GM21447 (cell line): ENCODE measurements at regions not wholly inside any gene's neighbourhood (a gene's known extent, or its start where the extent isn't known, plus 50 kb on each side); places are given as distances from the start of the nearest gene placed in this dataset.
"Not testable (repeated sequence)": the region's sequence is repeated elsewhere in the genome, so short reads cannot be mapped to it uniquely, and the experiment has no call there.

Experiments used
- ATAC-seq: cut with Tn5 transposase; IDR thresholded peaks from one replicate; pipeline ENCODE4 v1.9.1; 2021; ENCODE audit not compliant: unreplicated experiment

DNA sequence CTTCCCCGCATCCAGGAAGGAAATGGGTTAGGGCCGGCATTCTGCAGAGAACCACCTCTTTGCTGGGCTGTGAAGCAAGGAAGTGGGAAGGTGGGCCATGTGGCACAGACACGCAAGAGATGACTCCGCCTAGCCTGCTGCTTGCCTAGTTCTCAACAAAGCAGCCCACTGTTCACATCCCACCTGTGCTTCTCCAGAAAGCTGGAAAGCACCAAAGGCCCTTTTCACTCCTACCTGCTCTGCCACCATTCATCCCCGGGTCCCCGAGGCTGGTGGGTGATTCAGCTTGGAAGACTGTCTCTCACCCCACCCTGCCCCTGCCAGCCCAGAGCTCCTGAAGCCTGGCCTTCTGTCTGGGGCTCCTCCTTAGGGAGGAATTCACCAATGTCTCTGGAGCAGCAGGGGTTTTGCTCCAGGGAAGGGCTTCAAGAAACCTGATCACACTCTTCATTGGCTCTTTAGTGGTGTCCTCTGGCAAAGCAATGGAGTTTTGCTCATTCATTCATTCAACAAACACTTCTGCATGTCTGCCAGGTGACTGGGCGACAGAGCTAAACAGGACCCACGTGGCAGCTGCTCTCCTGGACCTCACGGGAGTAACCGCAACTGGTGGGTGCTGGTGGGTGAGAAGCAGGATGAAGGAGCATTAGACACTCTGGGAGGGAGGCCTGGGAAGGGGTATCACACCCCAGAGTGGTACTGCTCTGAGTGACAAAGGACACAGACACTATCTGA lies 145.4 kb upstream of the TLE3 start:
- no peak for ATAC-seq

DNA sequence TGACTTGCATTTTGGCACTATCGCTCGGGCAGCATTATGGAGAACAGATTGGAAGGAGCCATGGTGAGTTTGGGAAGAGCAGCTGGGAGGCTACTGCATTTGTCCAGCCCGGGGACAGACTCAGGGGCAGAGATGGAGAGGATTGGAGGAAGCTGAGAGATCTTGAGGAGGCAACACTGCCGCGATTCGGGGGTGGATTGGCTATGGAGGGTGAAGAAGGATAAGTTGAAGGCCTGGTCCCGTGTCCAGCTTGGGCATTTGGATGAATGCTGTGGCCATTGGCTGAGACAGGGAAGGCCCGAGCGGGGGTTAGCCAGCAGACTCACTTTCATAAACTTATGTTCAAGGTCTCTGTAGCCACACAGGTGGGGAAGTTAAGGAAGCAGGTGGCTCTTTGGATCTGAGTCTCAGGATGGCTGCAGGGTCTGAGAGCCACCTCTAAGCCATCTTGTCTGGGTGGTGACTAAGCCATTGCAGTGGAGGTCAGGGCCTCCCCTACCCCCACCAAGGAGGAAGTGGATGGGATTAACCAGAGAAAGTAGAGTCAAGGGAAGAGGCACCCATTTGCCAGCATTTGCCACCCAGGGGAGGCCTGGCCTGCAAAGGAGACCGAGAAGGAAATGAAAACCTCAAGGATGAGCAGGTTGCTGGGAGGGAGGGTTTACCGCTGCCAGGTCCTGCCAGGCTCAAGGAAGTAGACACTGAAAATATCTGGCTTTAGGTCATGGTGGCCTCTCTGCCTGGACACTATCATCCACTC lies 144.0 kb upstream of the TLE3 start:
- ATAC-seq, result no peak

DNA sequence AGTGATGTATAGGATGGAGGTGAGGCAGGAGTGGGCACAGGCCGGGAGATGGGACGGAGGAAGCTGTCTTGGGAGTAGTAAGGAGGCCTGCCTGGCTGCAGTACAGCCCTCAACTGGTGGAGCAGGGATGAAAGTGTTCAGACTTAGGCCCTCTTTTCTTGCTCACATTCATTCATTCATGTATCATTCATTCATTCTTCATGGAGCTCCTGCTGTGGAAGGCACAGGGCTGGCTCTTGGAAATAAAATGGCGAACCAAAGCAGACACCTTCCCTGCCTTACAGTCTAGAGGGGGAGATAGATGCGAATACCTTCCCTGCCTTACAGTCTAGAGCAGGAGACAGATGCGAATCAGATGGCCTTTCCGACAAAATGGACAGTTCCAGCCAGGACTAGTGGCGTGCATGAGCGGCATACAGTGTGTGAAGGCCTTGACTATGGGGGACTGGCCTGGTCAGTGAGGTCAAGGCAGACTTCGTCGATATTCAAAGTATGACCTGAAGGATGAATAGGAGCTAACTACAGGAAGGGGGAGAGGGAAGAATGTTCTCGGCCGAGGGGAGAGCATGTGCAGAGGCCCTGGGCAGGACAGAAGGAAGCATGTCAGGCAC lies 143.2 kb upstream of the TLE3 start:
- no peak for ATAC-seq

DNA sequence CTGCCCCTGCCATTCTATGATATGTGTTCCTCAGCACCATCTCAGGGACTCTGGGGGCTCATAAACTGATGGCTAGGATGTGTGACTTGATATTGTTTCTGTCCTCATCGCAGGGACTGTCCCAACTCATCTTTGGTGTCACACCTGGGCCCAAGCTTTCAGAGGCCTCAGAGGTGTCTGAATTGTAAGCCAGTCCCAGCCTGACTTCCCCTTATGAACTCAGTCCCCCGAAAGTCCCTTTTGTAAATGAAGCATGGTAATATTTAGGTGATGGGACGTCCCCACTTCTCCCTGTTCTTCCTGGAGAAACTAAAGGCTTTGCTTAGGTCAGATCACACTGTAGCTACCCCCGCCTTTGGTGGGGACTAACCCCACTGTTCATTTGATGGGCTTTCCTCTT lies 142.4 kb upstream of the TLE3 start:
- ATAC-seq, result peak; percentile 88

DNA sequence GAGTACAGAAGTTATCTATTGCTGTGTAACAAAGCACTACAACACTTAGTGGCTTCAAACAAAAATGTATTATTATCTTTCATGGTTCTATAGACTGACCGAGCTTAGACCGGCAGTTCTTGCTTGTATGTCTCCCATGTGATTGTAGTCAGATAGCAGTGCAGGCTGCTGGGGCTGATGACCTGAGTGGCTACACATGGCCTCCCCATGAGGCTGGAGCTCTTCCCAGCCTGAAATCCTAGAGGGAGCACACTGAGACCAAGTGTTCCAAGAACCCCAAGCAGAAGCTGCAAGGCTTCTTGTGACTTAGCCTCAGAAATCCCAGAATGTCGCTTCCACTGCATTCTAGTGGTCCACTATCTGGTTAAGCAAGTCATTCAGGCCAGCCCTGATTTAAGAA lies 141.2 kb upstream of the TLE3 start:
- ATAC-seq, result no peak

DNA sequence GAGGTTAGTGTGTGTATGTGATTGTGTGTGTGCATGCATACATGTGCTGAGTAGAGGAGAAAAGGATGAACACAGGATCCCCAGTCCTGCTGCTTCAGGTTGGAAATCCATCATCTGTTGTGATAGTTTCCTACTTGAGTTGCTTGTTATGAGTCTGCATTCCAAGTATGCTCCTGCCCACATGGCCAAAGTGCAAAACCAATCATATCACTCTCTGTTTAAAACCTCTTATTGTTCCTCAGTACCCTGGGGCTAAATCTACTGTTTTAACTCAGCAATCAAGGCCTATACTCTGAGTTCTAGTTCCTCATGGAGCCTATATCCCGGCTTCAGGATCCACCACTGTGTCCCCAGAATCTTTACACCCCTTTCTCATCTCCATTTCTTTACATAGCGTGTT lies 139.9 kb upstream of the TLE3 start:
- no peak for ATAC-seq

DNA sequence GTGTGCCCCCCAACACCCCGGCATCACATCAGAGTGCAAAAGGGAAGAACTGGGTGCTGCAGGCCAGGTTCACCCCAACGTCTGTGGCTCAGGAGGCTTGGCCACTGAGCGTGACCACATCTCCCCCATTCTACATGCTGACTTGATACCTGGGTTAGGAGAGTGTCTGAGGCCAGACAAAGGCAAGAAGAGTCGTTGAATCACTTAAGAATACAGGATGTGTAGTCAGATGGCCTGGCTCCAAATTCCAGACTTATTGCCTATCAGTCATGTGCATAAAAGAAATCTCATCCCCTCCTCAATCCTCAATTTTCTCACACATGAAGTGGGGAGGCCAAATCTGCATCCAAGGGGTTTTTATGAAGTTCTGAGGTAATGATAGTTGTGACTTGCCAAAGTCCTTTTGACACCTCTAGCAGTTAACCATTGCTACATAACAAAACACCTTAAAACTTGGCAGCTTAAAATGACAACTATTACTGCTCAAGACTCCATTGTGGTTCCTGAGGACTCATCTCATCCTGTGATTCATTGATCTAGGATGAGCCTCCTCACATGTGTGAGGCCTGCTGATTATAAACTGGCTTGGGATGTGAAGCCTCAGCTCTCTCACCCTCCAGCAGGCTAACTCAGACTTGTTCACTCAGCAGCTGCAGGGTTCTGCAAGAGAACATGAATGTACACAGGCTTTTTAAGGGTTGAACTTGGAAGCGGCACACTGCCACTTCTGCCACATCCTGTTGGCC lies 138.8 kb upstream of the TLE3 start:
- ATAC-seq, result no peak

DNA sequence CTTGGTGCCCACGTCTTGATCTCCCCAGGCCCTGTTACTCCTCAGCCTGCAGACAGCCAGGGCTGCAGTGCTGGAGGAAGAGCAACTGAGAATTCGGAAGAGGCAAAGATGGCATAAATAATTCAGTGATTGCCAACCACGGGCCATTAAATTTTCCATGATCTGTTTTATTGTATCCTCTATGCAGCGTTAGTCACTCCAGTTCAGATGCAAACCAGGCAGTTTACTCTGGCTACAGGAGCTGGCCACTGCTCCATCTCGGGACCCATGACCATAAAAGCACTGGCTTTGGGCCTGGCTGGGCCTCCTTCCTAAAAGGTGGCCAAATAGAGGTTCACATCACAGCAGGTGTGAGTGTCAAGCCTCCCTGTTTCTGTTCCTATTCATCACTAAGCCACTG lies 137.6 kb upstream of the TLE3 start:
- no peak for ATAC-seq

DNA sequence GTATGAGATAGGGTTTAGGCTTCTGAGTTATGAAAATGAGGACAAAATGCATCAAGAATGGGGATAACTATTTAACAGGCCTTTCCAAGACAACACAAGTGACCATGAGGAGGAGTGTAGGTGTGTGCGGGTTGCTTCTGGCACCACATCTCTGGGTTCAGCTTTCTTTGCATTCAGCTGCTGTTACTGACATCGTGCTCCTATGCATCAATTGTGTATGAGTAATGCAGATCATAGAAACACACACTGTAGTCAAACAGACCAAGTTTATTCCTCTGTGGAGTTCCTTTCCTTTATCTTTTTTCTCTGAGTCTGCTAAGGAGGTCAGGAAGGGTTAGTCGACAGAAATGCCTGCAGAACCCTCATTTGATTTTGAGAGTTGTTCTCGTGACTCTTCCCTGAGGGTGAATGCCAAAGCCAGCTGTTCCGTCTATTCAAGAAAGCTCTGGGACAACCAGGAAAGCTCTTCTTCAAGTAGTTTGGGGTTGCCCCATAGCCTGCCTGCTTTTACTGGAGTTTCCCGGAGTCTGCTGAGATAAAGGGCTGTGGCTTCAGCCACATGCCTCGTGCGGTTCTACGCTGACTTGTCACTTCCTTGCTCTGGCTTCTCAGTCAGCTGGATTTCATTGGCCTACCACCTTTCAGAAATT lies 136.7 kb upstream of the TLE3 start:
- ATAC-seq, result no peak

DNA sequence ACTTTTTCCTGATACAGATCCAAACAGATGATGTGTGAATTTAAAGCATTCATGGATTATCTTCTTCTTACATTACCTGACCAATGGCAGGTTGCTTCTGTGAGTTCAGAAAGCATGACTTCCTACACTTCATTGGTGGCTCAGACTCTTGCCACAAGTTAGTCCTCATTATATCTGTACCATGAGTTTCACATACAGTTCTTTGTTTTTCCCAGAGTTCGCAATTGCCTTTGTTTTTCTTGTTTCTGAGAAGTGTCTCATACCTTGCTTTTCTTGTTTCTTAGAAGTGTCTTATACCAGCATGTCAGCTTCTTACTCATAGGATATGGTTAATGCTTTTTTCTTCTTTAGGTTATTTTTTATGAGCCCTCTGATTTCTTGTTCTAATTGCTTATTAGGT lies 133.8 kb upstream of the TLE3 start:
- no peak for ATAC-seq

DNA sequence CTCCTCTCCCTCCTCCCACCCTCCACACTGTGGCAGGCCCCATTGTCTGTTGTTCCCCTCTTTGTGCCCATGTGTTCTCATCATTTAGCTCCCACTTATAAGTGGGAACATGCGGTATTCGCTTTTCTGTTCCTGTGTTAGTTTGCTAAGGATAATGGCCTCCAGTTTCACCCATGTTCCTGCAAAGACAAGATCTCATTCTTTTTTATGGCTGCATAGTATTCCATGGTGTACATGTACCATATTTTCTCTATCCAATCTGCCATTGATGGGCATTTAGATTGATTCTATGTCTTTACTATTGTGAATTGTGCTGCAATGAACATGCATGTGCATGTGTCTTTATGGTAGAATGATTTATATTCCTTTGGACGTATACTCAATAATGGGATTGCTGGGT lies 130.2 kb upstream of the TLE3 start:
- ATAC-seq, result not testable (repeated sequence)

DNA sequence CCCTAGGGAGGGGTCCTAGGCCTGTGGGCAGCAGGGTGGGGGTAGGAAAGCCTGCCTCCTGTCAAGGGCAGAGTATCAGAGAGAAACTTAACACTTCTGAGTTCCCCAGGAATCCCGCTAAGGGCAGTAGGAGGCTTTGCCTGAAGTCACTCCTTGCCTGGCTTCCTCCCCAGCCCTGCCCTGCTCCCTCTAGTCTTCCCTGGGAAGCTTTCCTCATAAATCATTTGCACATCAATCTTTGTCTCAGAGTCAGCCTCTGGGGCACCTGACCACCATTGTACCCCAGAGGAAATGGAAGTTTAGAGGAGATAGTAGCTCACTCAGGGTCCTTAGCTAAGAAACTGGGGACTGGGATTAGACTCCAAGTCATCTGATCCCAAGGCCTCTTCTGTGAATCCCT lies 129.4 kb upstream of the TLE3 start:
- no peak for ATAC-seq

DNA sequence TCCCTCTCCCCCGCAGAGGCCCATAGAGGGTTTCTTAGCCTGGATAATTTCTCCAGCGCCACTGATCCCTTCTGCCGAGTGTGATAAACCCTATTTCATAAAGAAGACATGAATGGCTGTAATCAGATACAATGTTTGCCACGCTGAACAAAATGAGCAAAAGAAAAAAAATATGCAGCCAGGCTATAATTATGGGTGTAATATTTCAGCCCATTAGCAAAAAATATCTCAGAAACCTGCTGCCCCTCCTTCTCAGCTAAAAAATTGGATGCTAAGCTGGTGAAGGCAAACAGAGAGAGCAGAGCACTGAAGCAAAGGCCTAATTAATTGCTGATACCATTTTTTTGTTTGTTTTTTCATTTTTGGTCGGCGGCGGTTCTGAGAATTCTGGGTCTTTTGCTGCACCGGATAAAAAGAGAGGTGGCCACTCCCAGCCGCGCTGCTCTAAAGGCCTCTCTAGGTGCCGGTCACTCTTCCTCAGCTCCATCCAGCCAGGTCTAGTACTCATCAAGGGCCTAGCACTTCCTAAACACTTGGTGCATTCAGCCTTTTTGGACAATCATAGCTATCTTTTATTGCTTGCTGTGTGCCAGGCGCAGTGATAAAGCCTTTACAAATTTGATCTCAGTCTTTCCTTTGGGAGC lies 128.7 kb upstream of the TLE3 start:
- no peak for ATAC-seq

DNA sequence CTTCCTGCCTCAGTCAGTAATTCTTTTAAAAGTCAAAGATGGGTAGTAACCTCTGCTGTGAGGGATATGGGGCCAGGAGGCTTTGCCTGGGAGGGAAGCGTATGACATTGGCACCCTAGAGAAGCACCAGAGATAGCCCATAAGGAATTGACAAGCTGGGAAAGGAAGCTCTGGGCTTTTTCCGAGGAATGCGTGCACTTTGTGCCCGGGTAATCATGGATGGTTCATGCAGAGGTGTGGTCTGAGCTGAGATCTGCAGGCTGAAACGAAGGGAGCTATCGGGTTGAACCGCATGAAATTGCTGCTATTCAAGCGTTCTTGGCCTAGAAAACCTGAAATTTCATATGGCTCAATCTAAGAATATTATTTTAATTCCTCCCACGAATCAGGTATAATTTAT lies 127.7 kb upstream of the TLE3 start:
- ATAC-seq, result no peak

DNA sequence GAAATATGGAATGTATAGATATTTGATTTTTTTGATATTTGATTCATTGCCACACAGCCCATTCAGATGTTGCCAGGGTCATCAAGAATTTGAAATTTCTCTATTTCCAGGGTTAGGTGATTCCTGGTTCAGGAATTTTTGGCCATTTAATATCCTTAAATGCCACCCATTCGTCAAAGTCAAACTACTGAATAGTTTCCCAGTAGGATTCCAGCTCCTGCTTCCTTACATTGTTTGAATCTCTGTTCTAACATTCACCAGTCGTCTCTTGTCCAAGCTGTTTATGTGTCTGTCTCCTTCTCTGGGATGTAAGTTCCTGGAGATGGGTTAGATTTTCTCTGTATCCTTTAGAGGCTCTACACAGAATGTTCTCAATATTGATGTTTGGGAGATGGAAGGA lies 124.9 kb upstream of the TLE3 start:
- ATAC-seq, result no peak

DNA sequence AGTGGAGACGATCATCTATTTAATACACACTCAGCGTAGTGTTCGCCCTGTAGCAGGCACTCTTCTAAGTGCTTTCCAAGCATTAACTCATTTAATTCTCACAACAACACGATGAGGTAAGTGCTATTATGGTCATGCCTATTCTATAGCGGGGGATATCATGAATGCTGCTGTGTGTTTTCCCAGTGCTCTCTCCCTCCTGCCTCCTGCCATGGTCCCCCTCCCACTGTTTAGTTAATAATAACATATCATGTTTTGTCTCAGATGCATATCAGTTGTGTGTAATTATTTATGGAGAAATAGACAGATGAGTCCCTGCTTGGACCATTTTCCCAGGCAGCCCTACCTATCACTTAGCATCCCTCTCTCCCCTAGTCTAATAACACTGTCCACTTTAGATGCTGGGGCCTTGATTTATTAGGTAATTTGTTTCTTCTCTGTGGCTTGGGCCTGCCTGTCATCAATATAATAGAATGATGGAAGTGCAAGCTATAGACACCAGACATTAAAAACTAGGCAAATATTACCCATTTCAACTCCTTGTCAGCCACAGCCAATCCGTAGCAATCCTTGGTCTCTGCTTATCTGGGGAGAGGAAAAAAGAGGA lies 122.9 kb upstream of the TLE3 start:
- no peak for ATAC-seq

DNA sequence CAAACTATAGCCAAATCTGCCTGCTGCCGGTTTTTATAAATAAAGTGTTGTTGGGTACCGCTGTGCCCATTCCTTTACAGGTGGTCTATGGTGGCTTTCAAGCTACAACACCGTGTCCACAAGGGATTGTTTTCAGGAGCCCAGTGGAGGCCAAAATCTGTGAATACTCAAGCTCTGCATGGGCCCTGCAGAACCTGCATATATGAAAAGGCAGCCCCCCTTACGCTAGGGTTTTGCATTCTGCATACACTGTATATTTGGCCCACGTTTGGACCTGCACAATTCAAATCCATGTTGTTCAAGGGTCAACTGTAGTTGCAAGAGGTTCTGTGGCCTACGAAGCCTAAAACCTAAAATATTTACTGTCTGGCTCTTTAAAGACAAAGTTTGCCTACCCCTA lies 122.2 kb upstream of the TLE3 start:
- ATAC-seq, result no peak

DNA sequence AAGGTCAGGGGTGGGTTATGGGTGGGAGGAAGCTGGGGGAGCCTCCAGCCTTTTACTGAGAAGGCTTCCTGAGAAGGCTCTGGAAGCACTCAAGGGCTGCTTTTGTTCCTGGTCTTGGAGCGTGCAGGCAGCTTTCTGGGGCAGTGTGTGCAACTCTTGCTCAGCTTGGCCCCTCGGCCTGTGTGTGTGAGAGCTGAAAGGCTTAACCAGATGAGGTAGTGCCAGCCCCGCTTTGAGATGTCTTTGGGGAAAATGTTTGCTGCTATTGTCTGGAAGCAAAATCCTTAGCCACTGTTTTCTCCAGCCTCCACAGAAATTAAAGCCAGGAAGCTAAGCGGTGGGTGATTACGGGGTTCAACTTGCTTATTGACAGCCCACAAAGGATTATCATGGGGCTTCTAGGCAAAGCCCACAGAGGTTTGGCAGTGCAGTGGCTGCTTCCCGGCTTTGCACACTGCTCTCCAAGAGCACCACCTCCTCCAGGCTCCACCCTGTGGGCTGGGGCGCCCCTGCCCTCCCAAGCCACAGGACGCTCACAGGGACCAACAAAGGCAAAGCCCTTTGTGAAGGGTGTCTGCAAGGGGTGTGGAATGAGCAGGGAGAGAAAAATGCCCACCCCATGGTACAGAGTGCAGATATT lies 121.7 kb upstream of the TLE3 start:
- no peak for ATAC-seq

DNA sequence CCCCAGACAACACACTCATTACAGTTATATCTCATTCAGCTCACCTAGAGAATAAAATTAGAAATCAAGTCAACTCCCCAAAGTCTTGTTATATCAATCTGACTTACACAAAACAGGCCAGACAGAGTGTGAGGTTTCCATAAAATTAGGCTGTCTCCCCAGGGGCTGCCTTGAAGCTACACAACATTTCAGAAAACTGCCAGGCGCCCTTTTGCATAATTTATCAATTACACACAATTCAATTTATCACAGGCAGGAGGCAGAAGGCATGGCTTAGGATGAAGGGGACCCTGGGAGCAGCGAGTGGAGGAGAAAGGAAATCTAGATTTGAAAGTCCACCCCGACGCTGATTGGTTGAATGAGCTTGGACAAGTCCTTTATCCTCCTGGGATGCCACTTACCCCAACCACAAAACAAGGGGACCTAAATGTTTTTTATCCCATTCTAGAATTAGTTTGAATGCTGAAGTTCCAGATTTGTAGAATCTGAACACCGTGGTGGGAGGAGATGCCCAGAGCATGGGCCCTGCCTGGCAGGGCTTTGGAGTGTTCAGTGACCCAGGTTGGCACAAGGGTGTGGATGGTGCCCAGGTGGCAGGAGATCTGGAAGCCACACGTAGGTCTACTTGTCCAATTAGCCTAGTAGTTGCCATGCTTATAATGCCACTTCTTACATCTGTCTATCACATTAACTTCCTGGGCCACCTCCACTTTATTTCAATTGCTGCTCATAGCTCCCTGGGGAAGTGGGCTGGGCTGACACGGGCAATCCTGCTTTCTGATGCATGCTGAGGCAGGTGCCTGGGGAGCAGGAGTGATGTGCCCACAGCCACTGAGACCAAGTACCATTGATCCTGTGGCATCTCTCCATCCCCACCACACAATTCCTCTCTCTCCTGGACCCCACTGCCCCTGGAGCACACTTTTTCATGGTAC lies 119.8 kb upstream of the TLE3 start:
- ATAC-seq, result no peak
